ENCODE measurements at regions not wholly inside any gene's neighbourhood (a gene's known extent, or its start where the extent isn't known, plus 50 kb on each side); places are given as distances from the start of the nearest gene placed in this dataset.

DNA sequence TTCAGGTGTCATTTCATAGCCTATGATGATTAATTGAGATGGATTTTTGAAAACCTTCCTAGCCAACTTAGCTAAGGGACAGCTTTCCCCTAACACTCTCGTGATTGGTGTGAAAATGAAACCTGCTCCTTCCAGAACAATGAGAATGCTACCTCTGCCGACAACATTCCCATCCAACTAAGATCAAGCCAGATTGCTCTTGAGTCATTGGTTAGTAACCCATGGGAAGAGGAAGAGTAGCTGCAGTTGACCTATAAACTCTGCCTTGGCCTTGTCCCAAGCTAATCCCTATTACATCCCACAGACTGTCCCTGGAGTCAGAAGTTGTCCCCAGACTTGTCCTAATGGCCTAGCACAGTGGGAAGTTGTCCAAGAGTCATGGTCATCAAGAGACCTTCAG is 80.5 kb upstream of the SVIL start:
- Histone ChIP-seq H3K27me3 (no peaks in the 10 kb centered on the region), H3K36me3 (no peaks in the 10 kb centered on the region), H3K4me3 (no peak overlapping the region), H3K9me3 (peaks cover 0 to 4% of the 10 kb centered on the region in 2 donors), H3K4me1 (no peaks in the 10 kb centered on the region), H3K27ac (no peak overlapping the region)
- TF ChIP-seq POLR2AphosphoS5 (IDR thresholded peaks at IDR 0.05) (no peak), POLR2A (IDR thresholded peaks at IDR 0.05) (no peak)
- TF ChIP-seq, protein P1, sequence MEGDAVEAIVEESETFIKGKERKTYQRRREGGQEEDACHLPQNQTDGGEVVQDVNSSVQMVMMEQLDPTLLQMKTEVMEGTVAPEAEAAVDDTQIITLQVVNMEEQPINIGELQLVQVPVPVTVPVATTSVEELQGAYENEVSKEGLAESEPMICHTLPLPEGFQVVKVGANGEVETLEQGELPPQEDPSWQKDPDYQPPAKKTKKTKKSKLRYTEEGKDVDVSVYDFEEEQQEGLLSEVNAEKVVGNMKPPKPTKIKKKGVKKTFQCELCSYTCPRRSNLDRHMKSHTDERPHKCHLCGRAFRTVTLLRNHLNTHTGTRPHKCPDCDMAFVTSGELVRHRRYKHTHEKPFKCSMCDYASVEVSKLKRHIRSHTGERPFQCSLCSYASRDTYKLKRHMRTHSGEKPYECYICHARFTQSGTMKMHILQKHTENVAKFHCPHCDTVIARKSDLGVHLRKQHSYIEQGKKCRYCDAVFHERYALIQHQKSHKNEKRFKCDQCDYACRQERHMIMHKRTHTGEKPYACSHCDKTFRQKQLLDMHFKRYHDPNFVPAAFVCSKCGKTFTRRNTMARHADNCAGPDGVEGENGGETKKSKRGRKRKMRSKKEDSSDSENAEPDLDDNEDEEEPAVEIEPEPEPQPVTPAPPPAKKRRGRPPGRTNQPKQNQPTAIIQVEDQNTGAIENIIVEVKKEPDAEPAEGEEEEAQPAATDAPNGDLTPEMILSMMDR (IDR thresholded peaks at IDR 0.05): no peak
- intact Hi-C loops (cut with DNase I; ENCODE audit: low total_unique reads): no loop called here
- no peak for DNase-seq (ENCODE audit: low spot score in 2 of 2)

DNA sequence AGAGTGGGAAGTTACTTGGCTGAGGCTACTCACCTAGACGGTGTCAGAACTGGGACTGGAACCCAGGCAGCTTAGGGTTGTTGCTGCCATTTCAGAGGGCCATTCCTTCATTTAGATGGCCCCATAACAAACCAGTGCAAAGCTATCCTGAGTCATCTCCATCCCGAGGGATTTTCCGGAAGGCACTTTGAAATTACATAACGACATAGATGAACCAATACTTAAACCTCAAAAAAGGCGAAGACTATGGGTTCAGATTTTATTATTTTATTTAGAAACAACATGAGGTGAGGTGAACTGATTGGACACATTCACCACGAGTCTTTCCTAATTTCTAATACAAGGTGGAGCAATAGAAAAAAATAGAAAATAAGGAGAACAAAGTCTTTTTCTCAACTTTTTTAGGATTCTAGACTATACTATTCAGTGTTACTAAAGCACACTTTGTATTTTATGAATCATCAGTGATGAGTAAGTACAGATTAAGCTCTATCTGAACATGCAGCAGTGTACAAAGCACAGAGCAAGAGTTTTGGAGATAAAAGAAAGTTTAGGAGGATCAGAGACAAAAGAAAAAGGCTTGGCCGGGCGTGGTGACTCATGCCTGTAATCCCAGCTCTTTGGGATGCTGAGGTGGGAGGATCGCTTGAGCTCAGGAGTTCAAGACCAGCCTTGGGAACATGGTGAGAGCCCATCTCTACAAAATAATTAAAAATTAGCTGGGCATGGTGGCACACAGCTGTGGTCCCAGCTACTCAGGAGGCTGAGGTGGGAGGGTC is 79.5 kb upstream of the SVIL start:
- H3K36me3 ChIP-seq: no peaks in the 10 kb centered on the region
- no peak overlapping the region for H3K4me3 ChIP-seq
- no peaks in the 10 kb centered on the region for H3K4me1 ChIP-seq
- intact Hi-C loops (cut with DNase I; ENCODE audit: low total_unique reads): no loop called here
- H3K27me3 ChIP-seq: no peaks in the 10 kb centered on the region
- no peaks in the 10 kb centered on the region for H3K9me3 ChIP-seq
- TF ChIP-seq POLR2AphosphoS5 (IDR thresholded peaks at IDR 0.05) (no peak), POLR2A (IDR thresholded peaks at IDR 0.05) (no peak)
- TF ChIP-seq, protein P1 (IDR thresholded peaks at IDR 0.05): no peak
- no peak for DNase-seq (ENCODE audit: low spot score in 2 of 2)
- H3K27ac ChIP-seq: no peak overlapping the region

DNA sequence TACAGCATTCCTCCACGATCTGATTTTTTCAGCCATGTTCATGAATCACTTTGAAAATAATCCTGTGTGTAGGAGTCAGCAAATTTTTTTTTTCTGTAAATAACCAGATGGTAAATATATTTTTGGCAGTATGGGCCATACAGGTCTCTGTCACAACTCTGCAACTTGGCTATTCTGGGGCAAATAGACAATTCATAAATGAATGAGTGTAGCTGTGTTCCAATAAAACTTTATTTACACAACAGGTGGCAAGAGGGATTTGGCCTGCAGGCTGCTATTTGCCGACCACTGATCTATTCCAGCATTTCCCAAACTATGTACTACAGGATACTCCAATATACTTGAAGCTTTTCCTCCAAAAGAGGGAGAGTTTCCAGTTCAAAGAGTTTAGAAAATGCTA is 78.7 kb upstream of the SVIL start:
- H3K9me3 ChIP-seq: no peaks in the 10 kb centered on the region
- no peaks in the 10 kb centered on the region for H3K27me3 ChIP-seq
- DNase-seq (ENCODE audit: low spot score in 2 of 2): no peak
- no peaks in the 10 kb centered on the region for H3K4me1 ChIP-seq
- H3K4me3 ChIP-seq: no peak overlapping the region
- no peaks in the 10 kb centered on the region for H3K36me3 ChIP-seq
- no peak overlapping the region for H3K27ac ChIP-seq
- TF ChIP-seq, protein P1 (IDR thresholded peaks at IDR 0.05): no peak
- TF ChIP-seq POLR2AphosphoS5 (IDR thresholded peaks at IDR 0.05) (no peak), POLR2A (IDR thresholded peaks at IDR 0.05) (no peak)
- intact Hi-C loops (cut with DNase I; ENCODE audit: low total_unique reads): no loop called here

DNA sequence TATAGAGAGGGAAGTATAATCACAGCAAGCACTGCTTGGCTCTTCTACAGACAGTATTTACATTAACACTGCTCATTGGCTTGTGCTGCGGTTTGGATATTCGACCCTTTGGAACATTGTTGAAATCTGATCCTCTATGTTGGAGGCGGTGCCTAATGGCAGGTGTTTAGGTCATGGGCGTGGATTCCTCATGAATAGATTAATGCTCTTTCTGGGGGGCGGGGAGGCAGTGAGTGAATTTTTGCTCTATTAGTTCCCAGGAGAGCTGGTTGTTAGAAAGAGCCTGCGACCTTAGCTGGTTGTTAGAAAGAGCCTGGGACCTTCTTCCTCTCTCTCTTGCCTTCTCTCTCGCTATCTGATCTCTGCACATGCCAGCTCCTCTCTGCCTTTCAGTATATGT is 77.3 kb upstream of the SVIL start:
- Histone ChIP-seq H3K9me3 (no peaks in the 10 kb centered on the region), H3K4me1 (no peaks in the 10 kb centered on the region), H3K36me3 (no peaks in the 10 kb centered on the region), H3K4me3 (no peak overlapping the region), H3K27ac (no peak overlapping the region), H3K27me3 (no peaks in the 10 kb centered on the region)
- DNase-seq (ENCODE audit: low spot score in 2 of 2): no peak
- no peak for TF ChIP-seq POLR2AphosphoS5 (IDR thresholded peaks at IDR 0.05)
- TF ChIP-seq, protein P1 (IDR thresholded peaks at IDR 0.05): no peak
- no peak for TF ChIP-seq POLR2A (IDR thresholded peaks at IDR 0.05)
- intact Hi-C loops (cut with DNase I; ENCODE audit: low total_unique reads): no loop called here

DNA sequence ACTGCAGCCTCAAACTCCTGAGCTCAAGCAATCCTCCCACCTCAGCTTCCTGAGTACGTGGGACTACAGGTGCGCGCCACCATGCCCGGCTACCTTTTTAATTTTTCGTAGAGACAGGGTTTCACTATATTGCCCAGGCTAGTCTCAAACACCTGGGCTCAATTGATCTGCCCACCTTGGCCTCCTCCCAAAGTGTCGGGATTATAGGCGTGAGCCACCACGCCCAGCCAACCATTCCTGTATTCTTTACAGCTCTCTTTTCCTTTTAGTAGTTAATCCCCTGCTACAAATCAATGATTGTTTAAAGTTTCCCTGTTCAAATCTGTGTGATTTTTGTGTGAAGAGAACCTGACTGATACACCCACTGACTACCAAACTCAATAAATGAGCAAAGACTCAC is 75.4 kb upstream of the SVIL start:
- TF ChIP-seq POLR2AphosphoS5 (IDR thresholded peaks at IDR 0.05) (no peak), POLR2A (IDR thresholded peaks at IDR 0.05) (no peak)
- TF ChIP-seq, protein P1 (IDR thresholded peaks at IDR 0.05): no peak
- no peaks in the 10 kb centered on the region for H3K9me3 ChIP-seq
- no peak overlapping the region for H3K27ac ChIP-seq
- H3K27me3 ChIP-seq: no peaks in the 10 kb centered on the region
- H3K36me3 ChIP-seq: no peaks in the 10 kb centered on the region
- no peak overlapping the region for H3K4me3 ChIP-seq
- intact Hi-C loops (cut with DNase I; ENCODE audit: low total_unique reads): no loop called here
- no peaks in the 10 kb centered on the region for H3K4me1 ChIP-seq
- no peak for DNase-seq (ENCODE audit: low spot score in 2 of 2)

Data from breast epithelium (tissue), 4 donors.